GM12878 (cell line): ENCODE measurements at regions not wholly inside any gene's neighbourhood (a gene's known extent, or its start where the extent isn't known, plus 50 kb on each side); places are given as distances from the start of the nearest gene placed in this dataset.

Experiments used
- ATAC-seq: fragments of 200-7000 bp; cut with Tn5 transposase; 3 replicates; pipeline ENCODE4 v1.9.1; 2020; ENCODE audit warnings: mild to moderate bottlenecking, moderate library complexity
- BruUV-seq: library from RNA; stranded (reverse); fragments of 400-500 nt; replicated peaks from 2 replicates; lab custom pipeline; 2021; lab: Mats Ljungman, UMichigan
- CTCF ChIA-PET: fragments of 300-600 bp; sonication (Branson Sonifier 250); formaldehyde crosslinking; extraction: SDS; loops from one replicate; lab custom pipeline; 2021; ENCODE audit warnings: inconsistent platforms; lab: Yijun Ruan, JAX
- POLR2A ChIA-PET: fragments of 350-600 bp; formaldehyde crosslinking; extraction: SDS; loops from one replicate; lab custom pipeline; 2021; ENCODE audit warnings: inconsistent platforms; lab: Charles Lee
- RAD21 ChIA-PET: fragments of 300-600 bp; sonication (Branson Sonifier 250); formaldehyde crosslinking; loops from one replicate; lab custom pipeline; 2023; ENCODE audit warnings: antibody characterized with exemption; ENCODE audit not compliant: unreplicated experiment; lab: Charles Lee
- SMC1A ChIA-PET: fragments of 300-600 bp; sonication (Branson Sonifier 250); formaldehyde crosslinking; loops from one replicate; lab custom pipeline; 2023; ENCODE audit not compliant: unreplicated experiment, uncharacterized antibody; lab: Charles Lee
- DNase-seq: peaks from one replicate; pipeline ENCODE4 v3.0.0-alpha.2; 2011; ENCODE audit warnings: low read depth, low spot score
- FAIRE-seq: peaks from 3 replicates; lab custom pipeline; 2011; peaks lifted over from hg19 to GRCh38; lab: Jason Lieb, UNC
- H2AFZ ChIP-seq: 2 replicates; pipeline ENCODE4 v1.6.0; 2011; ENCODE audit warnings: low read depth, low read length, control low read depth; ENCODE audit not compliant: control insufficient read depth
- H3K27ac ChIP-seq: 2 replicates; pipeline ENCODE4 v1.5.1; 2011; ENCODE audit warnings: control low read depth; ENCODE audit not compliant: control insufficient read depth, insufficient read depth
- H3K27me3 ChIP-seq, 2 experiments: replicated peaks in 1 of 2; 2 replicates each; pipeline versions ENCODE4 v1.6.0 to v1.6.1; 2011; ENCODE audit warnings: low read length in 1 of 2; ENCODE audit not compliant: control insufficient read depth in 2 of 2, insufficient read depth in 2 of 2
- H3K36me3 ChIP-seq, 2 experiments: 2 replicates each; pipeline ENCODE4 v1.5.1; 2011; ENCODE audit warnings: low read length in 1 of 2; ENCODE audit not compliant: control insufficient read depth in 2 of 2, insufficient read depth in 2 of 2
- H3K4me1 ChIP-seq: 2 replicates; pipeline ENCODE4 v1.6.1; 2011; ENCODE audit warnings: mild to moderate bottlenecking, low read length, moderate library complexity, mixed read lengths; ENCODE audit not compliant: control insufficient read depth, insufficient read depth
- H3K4me2 ChIP-seq: 2 replicates; pipeline ENCODE4 v1.6.0; 2011; ENCODE audit warnings: control low read depth; ENCODE audit not compliant: control insufficient read depth, insufficient read depth
- H3K4me3 ChIP-seq: fragments of 200-600 bp; sonication (generic); 2 replicates; pipeline ENCODE4 v1.5.1; 2016
- H3K79me2 ChIP-seq: 2 replicates; pipeline ENCODE4 v1.6.0; 2011; ENCODE audit warnings: low read length; ENCODE audit not compliant: control insufficient read depth, insufficient read depth
- H3K9ac ChIP-seq: 2 replicates; pipeline ENCODE4 v1.8.0; 2011; ENCODE audit warnings: low read length, control low read depth, mixed read lengths; ENCODE audit not compliant: control insufficient read depth, insufficient read depth
- H3K9me3 ChIP-seq: replicated peaks from 3 replicates; pipeline ENCODE4 v1.5.1; 2011; ENCODE audit warnings: mild to moderate bottlenecking, low read length; ENCODE audit not compliant: control insufficient read depth, insufficient read depth
- H4K20me1 ChIP-seq: 2 replicates; pipeline ENCODE4 v1.6.0; 2011; ENCODE audit not compliant: control insufficient read depth, insufficient read depth
- BHLHE40 ChIP-seq, 2 experiments: fragments of 450-650 bp in 1 of 2; IDR thresholded peaks; 2 replicates each; pipeline ENCODE4 v1.6.1; 2011 to 2017; ENCODE audit warnings: low read depth in 2 of 2, borderline replicate concordance in 1 of 2, improper control_type of control experiment in 1 of 2, low read length in 1 of 2, mild to moderate bottlenecking in 1 of 2
- BRCA1 ChIP-seq: IDR thresholded peaks from 2 replicates; pipeline ENCODE4 v1.6.1; 2011; ENCODE audit warnings: low read depth, low read length, improper control_type of control experiment
- CBFB ChIP-seq: IDR thresholded peaks from 2 replicates; pipeline ENCODE4 v1.6.1; 2016; ENCODE audit warnings: antibody characterized with exemption, low read depth
- E2F4 ChIP-seq: IDR thresholded peaks from 2 replicates; pipeline ENCODE4 v1.6.1; 2012; ENCODE audit warnings: low read depth, low read length, improper control_type of control experiment
- E4F1 ChIP-seq: fragments of 450-650 bp; IDR thresholded peaks from 2 replicates; pipeline ENCODE4 v1.6.1; 2018; ENCODE audit warnings: borderline replicate concordance, mild to moderate bottlenecking; ENCODE audit not compliant: partially characterized antibody
- MAX ChIP-seq: IDR thresholded peaks from 2 replicates; pipeline ENCODE4 v1.6.1; 2012; ENCODE audit warnings: low read depth, low read length, improper control_type of control experiment
- NKRF ChIP-seq: fragments of 450-650 bp; conservative IDR thresholded peaks from 2 replicates; pipeline ENCODE4 v1.6.1; 2017; ENCODE audit warnings: mild to moderate bottlenecking, moderate library complexity
- NRF1 ChIP-seq: conservative IDR thresholded peaks from 2 replicates; pipeline ENCODE4 v1.6.1; 2011; ENCODE audit warnings: mild to moderate bottlenecking, low read depth, low read length, improper control_type of control experiment
- PRDM15 ChIP-seq: fragments of 450-650 bp; formaldehyde crosslinking; IDR thresholded peaks from 2 replicates; pipeline ENCODE4 v1.4.0; 2020; ENCODE audit warnings: mild to moderate bottlenecking, moderate library complexity
- SP1 ChIP-seq: IDR thresholded peaks from one replicate; pipeline ENCODE4 v1.6.1; 2011; ENCODE audit warnings: low read depth, low read length
- SREBF1 ChIP-seq: IDR thresholded peaks from 2 replicates; pipeline ENCODE4 v1.6.1; 2012; ENCODE audit warnings: mild to moderate bottlenecking, low read length
- TBL1XR1 ChIP-seq: IDR thresholded peaks from 2 replicates; pipeline ENCODE4 v1.6.1; 2012; ENCODE audit warnings: low read depth, low read length, improper control_type of control experiment
- WGBS: methylation state at CpG from one replicate; pipeline ENCODE4 v1.1.6; 2016; ENCODE audit warnings: low lambda C conversion rate; ENCODE audit not compliant: insufficient replicate concordance, insufficient coverage; ENCODE audit errors: missing lambda C conversion rate; 5-methylcytosine and 5-hydroxymethylcytosine counted together
- in situ Hi-C: fragments of 300-500 bp; cut with MboI; formaldehyde crosslinking; loops from 9 replicates; pipeline ENCODE4 v1.14.3; 2018; ENCODE audit warnings: mixed read lengths
- intact Hi-C: fragments of 100-400 bp; cut with micrococcal nuclease; formaldehyde crosslinking; loops from one replicate; pipeline ENCODE4 v1.14.2; 2022; ENCODE audit not compliant: unreplicated experiment

GRCh38 chr7:67854221-67855178 lies 857.9 kb downstream of the TYW1 start (continued):
- no peak for TF ChIP-seq BHLHE40 (IDR thresholded peaks at IDR 0.05; ENCODE audit: borderline replicate concordance in 1 of 2, low read depth in 2 of 2, low read length in 1 of 2)
- no peak for TF ChIP-seq BRCA1
- TF ChIP-seq MAX, result no peak
- no peak for TF ChIP-seq SP1

- BruUV-seq, result no TSS peak
- no peak for TF ChIP-seq E4F1
- TF ChIP-seq CBFB, result no peak
- TF ChIP-seq TBL1XR1, result no peak
- TF ChIP-seq E2F4, result no peak
- no peak for TF ChIP-seq PRDM15 (CRISPR knock-in tag)
- TF ChIP-seq NKRF, result no peak
- TF ChIP-seq SREBF1, result no peak
- no peak for TF ChIP-seq NRF1
Measured at GRCh38 chr7:67855322-67855721, 858.7 kb downstream of the TYW1 start.

More at GRCh38 chr7:67855322-67855721, 858.7 kb downstream of the TYW1 start:
- Histone ChIP-seq H3K4me3 (no peak overlapping the region), H3K79me2 (no peaks in the 10 kb centered on the region), H3K4me1 (no peaks in the 10 kb centered on the region), H3K36me3 (no peaks in the 10 kb centered on the region), H2AFZ (no peak overlapping the region), H3K4me2 (no peak overlapping the region), H4K20me1 (no peaks in the 10 kb centered on the region), H3K27ac (no peak overlapping the region), H3K27me3 (no peaks in the 10 kb centered on the region), H3K9ac (no peak overlapping the region), H3K9me3 (no peaks in the 10 kb centered on the region; the same call in 2 of the 3 replicates)
- intact Hi-C loops (no loop called here), in situ Hi-C loops (no loop called here)
- WGBS, result 22% methylated on average over 4 of the region's 5 CpGs
- ChIA-PET POLR2A (no interaction called here), CTCF (no interaction called here), SMC1A (no interaction called here), RAD21 (no interaction called here)
- ATAC-seq (no peak), DNase-seq (no peak), FAIRE-seq (no peak)
